Memory B cell (primary cell): ENCODE measurements at regions not wholly inside any gene's neighbourhood (a gene's known extent, or its start where the extent isn't known, plus 50 kb on each side); places are given as distances from the start of the nearest gene placed in this dataset.

Experiments used
- ATAC-seq: fragments of 150-1000 bp; cut with Tn5 transposase; 2 replicates; pipeline ENCODE4 v1.10.0; 2021; ENCODE audit warnings: low read depth, mild to moderate bottlenecking, moderate library complexity
- DNase-seq, 2 donors: peaks; one replicate each; pipeline ENCODE4 v3.0.0; 2022; ENCODE audit warnings: low spot score in 2 of 2
- H3K27ac Mint-ChIP-seq: one replicate; pipeline ENCODE4 v1.8.0; 2022; ENCODE audit warnings: mild to moderate bottlenecking, moderate library complexity, mixed read lengths
- H3K27me3 Mint-ChIP-seq: one replicate; pipeline ENCODE4 v1.8.0; 2022; ENCODE audit warnings: mixed read lengths
- H3K36me3 Mint-ChIP-seq: one replicate; pipeline ENCODE4 v1.8.0; 2022; ENCODE audit warnings: mild to moderate bottlenecking, mixed read lengths
- H3K4me1 Mint-ChIP-seq: one replicate; pipeline ENCODE4 v1.8.0; 2022; ENCODE audit warnings: mixed read lengths
- H3K4me3 Mint-ChIP-seq: one replicate; pipeline ENCODE4 v1.8.0; 2022; ENCODE audit warnings: mild to moderate bottlenecking, moderate library complexity, mixed read lengths
- H3K9me3 Mint-ChIP-seq: one replicate; pipeline ENCODE4 v1.8.0; 2022; ENCODE audit warnings: mixed read lengths

DNA sequence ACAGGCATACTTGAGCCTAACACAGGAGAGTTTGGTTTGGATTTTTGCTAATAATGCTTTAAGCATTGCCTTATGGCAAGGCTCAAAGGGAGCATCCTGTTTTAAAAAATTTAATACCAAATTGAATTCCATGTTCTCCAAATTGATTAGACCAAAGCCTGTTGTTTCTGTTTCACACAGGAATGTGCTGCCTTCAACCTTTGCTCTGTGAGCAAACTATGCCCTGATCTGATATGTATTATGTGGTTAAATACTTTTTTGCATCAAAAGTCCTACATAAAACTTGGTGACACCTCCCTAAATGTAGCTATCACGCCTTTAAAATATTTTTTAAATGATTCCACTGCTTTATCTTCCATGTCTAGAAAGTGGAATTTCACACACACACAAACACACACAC, 691.4 kb downstream of the CPS1 start:
- Mint-ChIP-seq H3K4me3 (no peak overlapping the region), H3K27me3 (no peaks in the 10 kb centered on the region), H3K27ac (no peak overlapping the region), H3K36me3 (no peaks in the 10 kb centered on the region), H3K9me3 (peaks cover 1% of the 10 kb centered on the region), H3K4me1 (no peaks in the 10 kb centered on the region)
- no peak for ATAC-seq
- no peak for DNase-seq

DNA sequence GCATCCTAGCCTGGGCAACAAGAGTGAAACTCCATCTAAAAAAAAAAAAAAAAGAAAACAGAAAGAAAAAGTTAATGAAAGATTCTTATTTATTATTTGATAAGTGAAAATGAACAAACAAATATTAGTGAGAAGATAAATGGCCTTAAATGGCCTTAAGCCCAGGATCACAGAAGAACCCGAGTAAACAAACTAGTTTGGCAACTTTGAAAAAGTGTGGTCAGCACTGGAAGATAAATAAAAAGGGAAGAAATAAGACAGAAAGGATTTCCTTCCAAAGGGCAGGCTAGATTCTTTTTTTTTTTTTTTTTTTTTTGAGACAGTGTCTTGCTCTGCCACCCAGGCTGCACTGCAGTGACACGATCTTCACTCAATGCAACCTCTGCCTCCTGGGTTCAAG, 692.4 kb downstream of the CPS1 start:
- no peak overlapping the region for H3K27ac Mint-ChIP-seq
- no peak for ATAC-seq

DNA sequence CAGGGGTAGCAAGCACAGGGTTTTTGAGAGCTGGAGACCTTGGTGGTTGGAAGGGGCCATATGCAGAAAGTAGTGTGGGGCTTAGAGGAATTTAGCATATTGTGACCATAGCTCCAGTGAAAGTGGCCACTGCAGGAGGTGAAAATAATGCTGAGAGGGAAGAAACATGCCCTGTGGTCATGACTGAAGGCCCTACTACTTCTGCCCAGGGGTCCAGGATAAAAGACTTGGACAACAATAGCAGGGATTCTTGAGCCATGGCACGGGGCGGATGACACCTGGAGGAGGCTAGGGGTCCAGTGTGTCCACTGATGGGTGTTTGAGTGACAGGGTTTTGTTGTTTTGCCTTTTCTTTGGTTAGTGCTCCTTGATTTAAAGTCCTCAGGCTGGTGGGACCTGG, 694.6 kb downstream of the CPS1 start:
- no peaks in the 10 kb centered on the region for H3K4me1 Mint-ChIP-seq
- DNase-seq = no peak
- no peak for ATAC-seq
- H3K4me3 Mint-ChIP-seq = no peak overlapping the region
- H3K27me3 Mint-ChIP-seq = no peaks in the 10 kb centered on the region
- H3K27ac Mint-ChIP-seq = no peak overlapping the region
- H3K9me3 Mint-ChIP-seq = peaks cover 1% of the 10 kb centered on the region
- H3K36me3 Mint-ChIP-seq = no peaks in the 10 kb centered on the region

More for the DNA sequence above, 692.4 kb downstream of the CPS1 start:
- DNase-seq = no peak
- Mint-ChIP-seq H3K27me3 (no peaks in the 10 kb centered on the region), H3K36me3 (no peaks in the 10 kb centered on the region), H3K4me3 (no peak overlapping the region), H3K9me3 (peaks cover 1% of the 10 kb centered on the region), H3K4me1 (no peaks in the 10 kb centered on the region)

DNA sequence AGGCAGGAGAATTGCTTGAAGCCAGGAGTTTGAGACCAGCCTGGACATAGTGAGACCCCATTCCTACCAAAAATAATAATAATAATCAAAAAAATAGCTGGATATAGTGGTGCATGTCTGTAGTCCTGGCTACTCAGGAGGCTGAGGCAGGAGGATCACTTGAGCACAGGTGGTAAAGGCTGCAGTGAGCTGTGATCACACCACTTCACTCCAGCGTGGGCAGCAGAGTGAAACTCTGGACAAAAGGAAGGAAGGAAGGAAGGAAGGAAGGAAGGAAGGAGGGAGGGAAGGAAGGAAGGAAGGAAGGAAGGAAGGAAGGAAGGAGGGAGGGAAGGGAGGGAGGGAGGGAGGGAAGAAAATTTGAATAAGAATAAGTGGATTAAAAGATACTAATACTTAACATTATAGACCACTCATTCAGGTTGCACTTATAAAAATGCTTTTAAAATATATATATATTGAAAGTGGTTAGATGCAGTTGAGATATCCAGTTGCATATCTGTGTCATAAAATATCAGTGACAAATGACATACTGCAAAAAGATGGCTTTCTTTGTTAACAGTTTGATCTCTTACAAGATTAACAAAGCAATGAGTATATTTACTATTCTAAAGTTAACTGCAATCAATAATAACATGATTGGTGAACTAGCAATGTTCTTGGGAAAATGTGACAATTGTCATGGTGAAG, 702.4 kb downstream of the CPS1 start:
- Mint-ChIP-seq H3K9me3 (peaks cover 9% of the 10 kb centered on the region), H3K4me1 (no peaks in the 10 kb centered on the region), H3K4me3 (no peak overlapping the region), H3K27me3 (no peaks in the 10 kb centered on the region), H3K36me3 (peaks cover 3% of the 10 kb centered on the region), H3K27ac (no peak overlapping the region)
- no peak for DNase-seq
- ATAC-seq = no peak

GRCh38 chr2:211259831-211260476, 703.6 kb downstream of the CPS1 start:
- H3K4me1 Mint-ChIP-seq = no peaks in the 10 kb centered on the region
- ATAC-seq = no peak
- H3K36me3 Mint-ChIP-seq = peaks cover 3% of the 10 kb centered on the region
- H3K9me3 Mint-ChIP-seq = peaks cover 9% of the 10 kb centered on the region
- H3K27ac Mint-ChIP-seq = no peak overlapping the region
- no peak overlapping the region for H3K4me3 Mint-ChIP-seq
- no peak for DNase-seq
- no peaks in the 10 kb centered on the region for H3K27me3 Mint-ChIP-seq

- Mint-ChIP-seq H3K9me3 (peaks cover 5% of the 10 kb centered on the region), H3K4me3 (no peak overlapping the region), H3K27ac (no peak overlapping the region), H3K36me3 (no peaks in the 10 kb centered on the region), H3K4me1 (no peaks in the 10 kb centered on the region), H3K27me3 (no peaks in the 10 kb centered on the region)
- DNase-seq (no peak), ATAC-seq (no peak)
These were observed 713.9 kb downstream of the CPS1 start for GRCh38 chr2:211270257-211270656.

DNA sequence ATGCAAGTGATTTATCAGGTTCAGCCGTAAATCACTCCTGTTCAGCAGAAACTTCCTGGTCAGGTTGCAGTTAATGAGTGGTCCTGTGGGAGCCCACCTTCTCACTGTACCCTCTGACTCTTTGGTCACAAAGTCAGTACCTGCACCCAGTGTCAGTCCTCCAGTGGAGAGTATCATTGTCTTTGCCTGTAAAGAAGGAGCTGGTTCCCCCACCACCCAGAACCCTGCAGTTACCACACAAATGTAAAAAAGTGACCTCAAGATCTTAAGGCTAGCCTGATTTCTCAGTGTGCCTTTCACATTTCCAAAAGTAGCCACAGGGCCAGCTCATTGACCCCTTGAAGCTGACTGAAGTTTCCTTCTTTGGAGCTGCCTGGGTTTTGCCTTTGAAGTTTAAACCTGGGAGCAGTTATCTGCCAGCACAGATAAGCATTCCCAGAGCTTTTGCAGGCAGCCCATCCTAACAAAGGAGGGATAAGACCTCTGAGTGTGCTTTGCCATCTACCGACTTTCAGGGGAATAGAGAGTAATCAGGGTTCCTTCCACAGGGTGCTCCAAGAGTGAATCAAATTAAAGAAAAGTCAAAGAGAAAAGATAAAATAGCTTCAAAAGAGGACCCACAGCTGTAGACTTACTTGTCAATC, 725.2 kb downstream of the CPS1 start:
- Mint-ChIP-seq H3K36me3 (no peaks in the 10 kb centered on the region), H3K4me1 (no peaks in the 10 kb centered on the region), H3K9me3 (no peaks in the 10 kb centered on the region), H3K27me3 (no peaks in the 10 kb centered on the region), H3K4me3 (no peak overlapping the region), H3K27ac (no peak overlapping the region)
- ATAC-seq (no peak), DNase-seq (no peak)

- no peak for DNase-seq
- Mint-ChIP-seq H3K36me3 (no peaks in the 10 kb centered on the region), H3K4me3 (no peak overlapping the region), H3K9me3 (peaks cover 3% of the 10 kb centered on the region), H3K27me3 (no peaks in the 10 kb centered on the region), H3K4me1 (no peaks in the 10 kb centered on the region), H3K27ac (no peak overlapping the region)
- no peak for ATAC-seq
These were observed 746.3 kb downstream of the CPS1 start for GRCh38 chr2:211302676-211303075.

GRCh38 chr2:211306929-211307328, 750.5 kb downstream of the CPS1 start:
- Mint-ChIP-seq H3K27ac (no peak overlapping the region), H3K36me3 (no peaks in the 10 kb centered on the region), H3K27me3 (no peaks in the 10 kb centered on the region), H3K4me1 (no peaks in the 10 kb centered on the region), H3K9me3 (peaks cover 3% of the 10 kb centered on the region), H3K4me3 (no peak overlapping the region)
- ATAC-seq (no peak), DNase-seq (no peak)
